Lower lobe of right lung (tissue), 2 donors: ENCODE measurements at regions not wholly inside any gene's neighbourhood (a gene's known extent, or its start where the extent isn't known, plus 50 kb on each side); places are given as distances from the start of the nearest gene placed in this dataset.

Experiments used
- ATAC-seq, 2 donors: fragments of 200-7000 bp; cut with Tn5 transposase; one replicate each; pipeline ENCODE4 v1.9.1; 2020 to 2022; ENCODE audit warnings: mild to moderate bottlenecking in 2 of 2, moderate library complexity in 2 of 2
- DNase-seq: peaks from one replicate; pipeline ENCODE4 v3.0.0-alpha.2; 2020
- H3K27ac ChIP-seq: fragments of 200-600 bp; one replicate; pipeline ENCODE4 v1.8.0; 2022
- H3K27me3 ChIP-seq: fragments of 200-600 bp; one replicate; pipeline ENCODE4 v1.8.0; 2022; ENCODE audit warnings: low read depth
- H3K36me3 ChIP-seq: fragments of 200-600 bp; one replicate; pipeline ENCODE4 v1.8.0; 2022; ENCODE audit warnings: mild to moderate bottlenecking
- H3K4me1 ChIP-seq: fragments of 200-600 bp; one replicate; pipeline ENCODE4 v1.8.0; 2022
- H3K4me3 ChIP-seq: fragments of 200-600 bp; one replicate; pipeline ENCODE4 v1.8.0; 2022; ENCODE audit warnings: mild to moderate bottlenecking
- H3K9me3 ChIP-seq: fragments of 200-600 bp; one replicate; pipeline ENCODE4 v1.8.0; 2022
- intact Hi-C: fragments of 100-400 bp; cut with DNase I; formaldehyde crosslinking; loops from one replicate; pipeline ENCODE4 v1.11.0; 2022
- TF ChIP-seq, protein P1 (sequence below): fragments of 200-600 bp; IDR thresholded peaks from one replicate; pipeline ENCODE4 v1.8.0; 2022; ENCODE audit warnings: antibody characterized with exemption, mild to moderate bottlenecking
- donor health status: DM: no; HTN: yes; CAD: no; lungs with severe emphysema.

GRCh38 chr4:71841336-71841735, 57.5 kb upstream of the GC start:
- H3K4me3 ChIP-seq, result no peak overlapping the region
- H3K36me3 ChIP-seq, result no peaks in the 10 kb centered on the region
- no peak overlapping the region for H3K27ac ChIP-seq
- TF ChIP-seq, protein P1, sequence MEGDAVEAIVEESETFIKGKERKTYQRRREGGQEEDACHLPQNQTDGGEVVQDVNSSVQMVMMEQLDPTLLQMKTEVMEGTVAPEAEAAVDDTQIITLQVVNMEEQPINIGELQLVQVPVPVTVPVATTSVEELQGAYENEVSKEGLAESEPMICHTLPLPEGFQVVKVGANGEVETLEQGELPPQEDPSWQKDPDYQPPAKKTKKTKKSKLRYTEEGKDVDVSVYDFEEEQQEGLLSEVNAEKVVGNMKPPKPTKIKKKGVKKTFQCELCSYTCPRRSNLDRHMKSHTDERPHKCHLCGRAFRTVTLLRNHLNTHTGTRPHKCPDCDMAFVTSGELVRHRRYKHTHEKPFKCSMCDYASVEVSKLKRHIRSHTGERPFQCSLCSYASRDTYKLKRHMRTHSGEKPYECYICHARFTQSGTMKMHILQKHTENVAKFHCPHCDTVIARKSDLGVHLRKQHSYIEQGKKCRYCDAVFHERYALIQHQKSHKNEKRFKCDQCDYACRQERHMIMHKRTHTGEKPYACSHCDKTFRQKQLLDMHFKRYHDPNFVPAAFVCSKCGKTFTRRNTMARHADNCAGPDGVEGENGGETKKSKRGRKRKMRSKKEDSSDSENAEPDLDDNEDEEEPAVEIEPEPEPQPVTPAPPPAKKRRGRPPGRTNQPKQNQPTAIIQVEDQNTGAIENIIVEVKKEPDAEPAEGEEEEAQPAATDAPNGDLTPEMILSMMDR, result no peak
- H3K27me3 ChIP-seq, result no peaks in the 10 kb centered on the region
- no peaks in the 10 kb centered on the region for H3K9me3 ChIP-seq
- no peak for DNase-seq
- no peak for ATAC-seq
- no peaks in the 10 kb centered on the region for H3K4me1 ChIP-seq
- intact Hi-C loops, result no loop called here

- no peak for ATAC-seq
- H3K4me3 ChIP-seq, result no peak overlapping the region
Observed at GRCh38 chr4:71847300-71847699, 63.4 kb upstream of the GC start.

GRCh38 chr4:71855944-71856343, 72.1 kb upstream of the GC start:
- no peak for DNase-seq
- no peak overlapping the region for H3K4me3 ChIP-seq
- no peak for ATAC-seq
- no peak overlapping the region for H3K27ac ChIP-seq
- H3K36me3 ChIP-seq, result no peaks in the 10 kb centered on the region
- H3K27me3 ChIP-seq, result no peaks in the 10 kb centered on the region
- H3K4me1 ChIP-seq, result no peaks in the 10 kb centered on the region
- H3K9me3 ChIP-seq, result no peaks in the 10 kb centered on the region
- TF ChIP-seq, protein P1, result no peak
- intact Hi-C loops, result no loop called here

More at GRCh38 chr4:71847300-71847699, 63.4 kb upstream of the GC start:
- TF ChIP-seq, protein P1, result no peak
- Histone ChIP-seq H3K9me3 (no peaks in the 10 kb centered on the region), H3K27me3 (no peaks in the 10 kb centered on the region), H3K36me3 (no peaks in the 10 kb centered on the region), H3K27ac (no peak overlapping the region), H3K4me1 (no peaks in the 10 kb centered on the region)
- no peak for DNase-seq
- intact Hi-C loops, result no loop called here

DNA sequence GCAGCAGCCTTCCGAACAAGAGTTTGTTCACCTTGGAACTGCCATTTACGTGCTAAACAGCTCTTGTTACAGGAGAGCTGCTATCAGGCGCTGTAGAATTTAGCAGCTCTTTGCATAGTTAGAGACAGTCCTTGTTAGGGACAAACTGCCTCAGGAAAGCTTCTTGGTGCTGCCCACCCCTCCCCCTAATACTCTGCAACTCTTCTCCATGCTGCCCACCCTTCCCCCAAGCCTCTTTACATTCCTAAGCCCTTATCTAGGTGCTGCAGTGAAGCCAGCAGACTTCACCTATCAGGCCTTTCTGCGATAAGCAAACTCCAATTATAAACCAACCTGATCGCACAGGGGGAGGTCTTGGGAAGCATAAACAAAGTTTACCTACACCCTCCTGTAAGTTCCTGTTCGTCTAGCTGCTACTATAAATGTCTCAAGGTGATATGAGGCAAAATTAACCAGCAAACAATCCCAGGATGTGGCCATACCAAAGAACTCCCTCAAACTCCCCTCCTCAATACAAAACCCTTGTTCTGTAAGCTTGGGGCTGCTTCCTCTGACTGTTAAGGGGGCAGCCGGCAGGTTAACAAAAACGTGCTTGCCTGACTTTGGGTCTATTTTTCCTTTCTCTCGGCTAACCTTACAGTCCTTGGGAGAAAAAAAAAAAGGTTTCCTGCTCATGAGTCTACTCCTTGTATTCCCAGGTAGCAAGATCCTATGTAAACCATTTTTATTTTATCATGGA, 74.0 kb upstream of the GC start:
- no peaks in the 10 kb centered on the region for H3K27me3 ChIP-seq
- H3K36me3 ChIP-seq, result no peaks in the 10 kb centered on the region
- ATAC-seq (peak; percentile 83), DNase-seq (no peak)
- H3K4me3 ChIP-seq, result no peak overlapping the region
- H3K9me3 ChIP-seq, result peaks cover 8% of the 10 kb centered on the region
- intact Hi-C loops, result no loop called here
- H3K4me1 ChIP-seq, result no peaks in the 10 kb centered on the region
- H3K27ac ChIP-seq, result no peak overlapping the region
- TF ChIP-seq, protein P1, result no peak

GRCh38 chr4:71860643-71861042, 76.8 kb upstream of the GC start:
- intact Hi-C loops, result no loop called here
- peaks cover 27% of the 10 kb centered on the region for H3K9me3 ChIP-seq

More at GRCh38 chr4:71860643-71861042, 76.8 kb upstream of the GC start:
- Histone ChIP-seq H3K27me3 (no peaks in the 10 kb centered on the region), H3K27ac (no peak overlapping the region), H3K4me1 (no peaks in the 10 kb centered on the region), H3K36me3 (no peaks in the 10 kb centered on the region), H3K4me3 (no peak overlapping the region)
- no peak for DNase-seq
- no peak for ATAC-seq
- TF ChIP-seq, protein P1, result no peak
